ENCODE measurements at regions not wholly inside any gene's neighbourhood (a gene's known extent, or its start where the extent isn't known, plus 50 kb on each side); places are given as distances from the start of the nearest gene placed in this dataset.

DNA sequence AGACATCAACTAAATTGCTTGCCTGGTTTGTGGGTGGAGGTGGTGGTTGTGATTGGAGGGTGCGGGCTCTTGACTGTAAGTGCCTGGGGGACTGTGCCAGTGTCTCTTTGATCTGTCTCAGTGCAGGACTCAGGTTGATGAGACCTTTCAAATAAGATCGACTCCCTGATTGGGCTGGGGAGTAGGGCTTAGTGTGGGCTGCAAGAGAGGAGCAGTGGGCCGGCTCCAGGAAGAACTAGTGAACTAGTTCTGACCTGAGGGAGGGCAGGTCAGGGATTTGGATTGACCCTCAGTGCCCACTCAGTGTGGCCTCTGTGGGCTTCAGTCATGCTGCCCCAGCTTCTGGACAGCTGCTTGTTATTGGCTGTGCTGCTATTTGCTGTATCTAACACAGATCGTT, 130.6 kb upstream of the CACNA1E start:
- TF ChIP-seq, protein P1, sequence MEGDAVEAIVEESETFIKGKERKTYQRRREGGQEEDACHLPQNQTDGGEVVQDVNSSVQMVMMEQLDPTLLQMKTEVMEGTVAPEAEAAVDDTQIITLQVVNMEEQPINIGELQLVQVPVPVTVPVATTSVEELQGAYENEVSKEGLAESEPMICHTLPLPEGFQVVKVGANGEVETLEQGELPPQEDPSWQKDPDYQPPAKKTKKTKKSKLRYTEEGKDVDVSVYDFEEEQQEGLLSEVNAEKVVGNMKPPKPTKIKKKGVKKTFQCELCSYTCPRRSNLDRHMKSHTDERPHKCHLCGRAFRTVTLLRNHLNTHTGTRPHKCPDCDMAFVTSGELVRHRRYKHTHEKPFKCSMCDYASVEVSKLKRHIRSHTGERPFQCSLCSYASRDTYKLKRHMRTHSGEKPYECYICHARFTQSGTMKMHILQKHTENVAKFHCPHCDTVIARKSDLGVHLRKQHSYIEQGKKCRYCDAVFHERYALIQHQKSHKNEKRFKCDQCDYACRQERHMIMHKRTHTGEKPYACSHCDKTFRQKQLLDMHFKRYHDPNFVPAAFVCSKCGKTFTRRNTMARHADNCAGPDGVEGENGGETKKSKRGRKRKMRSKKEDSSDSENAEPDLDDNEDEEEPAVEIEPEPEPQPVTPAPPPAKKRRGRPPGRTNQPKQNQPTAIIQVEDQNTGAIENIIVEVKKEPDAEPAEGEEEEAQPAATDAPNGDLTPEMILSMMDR (IDR thresholded peaks at IDR 0.05 in 2 of 3, conservative IDR thresholded peaks at IDR 0.05 in 1 of 3; ENCODE audit: borderline replicate concordance in 1 of 3, insufficient read depth in 1 of 3, low read depth in 2 of 3, low read length in 2 of 3): no peak
- TF ChIP-seq POLR2AphosphoS5 (IDR thresholded peaks at IDR 0.05; ENCODE audit: low read depth, low read length) (no peak), POLR2A (IDR thresholded peaks at IDR 0.05; ENCODE audit: borderline replicate concordance, extremely low read depth, insufficient read depth, insufficient read length) (no peak), RAD21 (IDR thresholded peaks at IDR 0.05; ENCODE audit: low read depth) (no peak), EZH2 (IDR thresholded peaks at IDR 0.05) (no peak), SIN3A (IDR thresholded peaks at IDR 0.05; ENCODE audit: low read depth) (no peak), JUND (IDR thresholded peaks at IDR 0.05) (no peak), TCF7L2 (IDR thresholded peaks at IDR 0.05; ENCODE audit: borderline replicate concordance, extremely low read depth, insufficient read depth, insufficient read length) (no peak), SP1 (IDR thresholded peaks at IDR 0.05; ENCODE audit: low read depth) (no peak), ZNF274 (IDR thresholded peaks at IDR 0.05; ENCODE audit: low read depth, low read length) (no peak), ZFX (IDR thresholded peaks at IDR 0.05) (no peak)
- TF ChIP-seq, protein P2, sequence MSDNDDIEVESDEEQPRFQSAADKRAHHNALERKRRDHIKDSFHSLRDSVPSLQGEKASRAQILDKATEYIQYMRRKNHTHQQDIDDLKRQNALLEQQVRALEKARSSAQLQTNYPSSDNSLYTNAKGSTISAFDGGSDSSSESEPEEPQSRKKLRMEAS (IDR thresholded peaks at IDR 0.05): no peak
- TF ChIP-seq, protein P3, sequence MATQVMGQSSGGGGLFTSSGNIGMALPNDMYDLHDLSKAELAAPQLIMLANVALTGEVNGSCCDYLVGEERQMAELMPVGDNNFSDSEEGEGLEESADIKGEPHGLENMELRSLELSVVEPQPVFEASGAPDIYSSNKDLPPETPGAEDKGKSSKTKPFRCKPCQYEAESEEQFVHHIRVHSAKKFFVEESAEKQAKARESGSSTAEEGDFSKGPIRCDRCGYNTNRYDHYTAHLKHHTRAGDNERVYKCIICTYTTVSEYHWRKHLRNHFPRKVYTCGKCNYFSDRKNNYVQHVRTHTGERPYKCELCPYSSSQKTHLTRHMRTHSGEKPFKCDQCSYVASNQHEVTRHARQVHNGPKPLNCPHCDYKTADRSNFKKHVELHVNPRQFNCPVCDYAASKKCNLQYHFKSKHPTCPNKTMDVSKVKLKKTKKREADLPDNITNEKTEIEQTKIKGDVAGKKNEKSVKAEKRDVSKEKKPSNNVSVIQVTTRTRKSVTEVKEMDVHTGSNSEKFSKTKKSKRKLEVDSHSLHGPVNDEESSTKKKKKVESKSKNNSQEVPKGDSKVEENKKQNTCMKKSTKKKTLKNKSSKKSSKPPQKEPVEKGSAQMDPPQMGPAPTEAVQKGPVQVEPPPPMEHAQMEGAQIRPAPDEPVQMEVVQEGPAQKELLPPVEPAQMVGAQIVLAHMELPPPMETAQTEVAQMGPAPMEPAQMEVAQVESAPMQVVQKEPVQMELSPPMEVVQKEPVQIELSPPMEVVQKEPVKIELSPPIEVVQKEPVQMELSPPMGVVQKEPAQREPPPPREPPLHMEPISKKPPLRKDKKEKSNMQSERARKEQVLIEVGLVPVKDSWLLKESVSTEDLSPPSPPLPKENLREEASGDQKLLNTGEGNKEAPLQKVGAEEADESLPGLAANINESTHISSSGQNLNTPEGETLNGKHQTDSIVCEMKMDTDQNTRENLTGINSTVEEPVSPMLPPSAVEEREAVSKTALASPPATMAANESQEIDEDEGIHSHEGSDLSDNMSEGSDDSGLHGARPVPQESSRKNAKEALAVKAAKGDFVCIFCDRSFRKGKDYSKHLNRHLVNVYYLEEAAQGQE (IDR thresholded peaks at IDR 0.05; ENCODE audit: low read depth): no peak
- TF ChIP-seq, protein P4, sequence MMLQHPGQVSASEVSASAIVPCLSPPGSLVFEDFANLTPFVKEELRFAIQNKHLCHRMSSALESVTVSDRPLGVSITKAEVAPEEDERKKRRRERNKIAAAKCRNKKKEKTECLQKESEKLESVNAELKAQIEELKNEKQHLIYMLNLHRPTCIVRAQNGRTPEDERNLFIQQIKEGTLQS (IDR thresholded peaks at IDR 0.05): no peak
